ENCODE measurements at regions not wholly inside any gene's neighbourhood (a gene's known extent, or its start where the extent isn't known, plus 50 kb on each side); places are given as distances from the start of the nearest gene placed in this dataset.
"Not testable (repeated sequence)": the region's sequence is repeated elsewhere in the genome, so short reads cannot be mapped to it uniquely, and the experiment has no call there.

GRCh38 chr3:10625323-10625722 is 119.9 kb upstream of the ATP2B2 start:
- DNase-seq (ENCODE audit: low read depth) = no peak

- DNase-seq (ENCODE audit: low read depth) = no peak
These were observed 122.6 kb upstream of the ATP2B2 start for GRCh38 chr3:10627884-10628572.

GRCh38 chr3:10628891-10629670 is 123.7 kb upstream of the ATP2B2 start:
- DNase-seq (ENCODE audit: low read depth) = no peak

- no peak for DNase-seq (ENCODE audit: low read depth)
These were observed 124.3 kb upstream of the ATP2B2 start for GRCh38 chr3:10629671-10630040.

GRCh38 chr3:10631224-10631623 is 125.8 kb upstream of the ATP2B2 start:
- no peak for DNase-seq (ENCODE audit: low read depth)

GRCh38 chr3:10632125-10632524 is 126.7 kb upstream of the ATP2B2 start:
- no peak for DNase-seq (ENCODE audit: low read depth)

- no peak for DNase-seq (ENCODE audit: low read depth)
These were observed 127.4 kb upstream of the ATP2B2 start for GRCh38 chr3:10632741-10633140.

GRCh38 chr3:10635446-10636076 is 130.2 kb upstream of the ATP2B2 start:
- DNase-seq (ENCODE audit: low read depth) = no peak

- DNase-seq (ENCODE audit: low read depth) = no peak
These were observed 132.0 kb upstream of the ATP2B2 start for GRCh38 chr3:10637342-10637741.

GRCh38 chr3:10638466-10638865 is 133.1 kb upstream of the ATP2B2 start:
- no peak for DNase-seq (ENCODE audit: low read depth)

GRCh38 chr3:10641760-10642159 is 136.4 kb upstream of the ATP2B2 start:
- DNase-seq (ENCODE audit: low read depth) = no peak

GRCh38 chr3:10644189-10644588 is 138.8 kb upstream of the ATP2B2 start:
- no peak for DNase-seq (ENCODE audit: low read depth)

- DNase-seq (ENCODE audit: low read depth) = no peak
These were observed 140.4 kb upstream of the ATP2B2 start for GRCh38 chr3:10645800-10646199.

- no peak for DNase-seq (ENCODE audit: low read depth)
These were observed 141.3 kb upstream of the ATP2B2 start for GRCh38 chr3:10646531-10647335.

- no peak for DNase-seq (ENCODE audit: low read depth)
These were observed 142.0 kb upstream of the ATP2B2 start for GRCh38 chr3:10647376-10647775.

GRCh38 chr3:10648181-10648580 is 142.8 kb upstream of the ATP2B2 start:
- DNase-seq (ENCODE audit: low read depth) = no peak

- not testable (repeated sequence) for DNase-seq (ENCODE audit: low read depth)
These were observed 144.1 kb upstream of the ATP2B2 start for GRCh38 chr3:10649463-10649862.

GRCh38 chr3:10651506-10651905 is 146.1 kb upstream of the ATP2B2 start:
- no peak for DNase-seq (ENCODE audit: low read depth)

- no peak for DNase-seq (ENCODE audit: low read depth)
These were observed 147.9 kb upstream of the ATP2B2 start for GRCh38 chr3:10653241-10653640.

GRCh38 chr3:10653866-10654611 is 148.7 kb upstream of the ATP2B2 start:
- DNase-seq (ENCODE audit: low read depth) = no peak

- DNase-seq (ENCODE audit: low read depth) = no peak
These were observed 149.7 kb upstream of the ATP2B2 start for GRCh38 chr3:10655105-10655504.

- not testable (repeated sequence) for DNase-seq (ENCODE audit: low read depth)
These were observed 152.0 kb upstream of the ATP2B2 start for GRCh38 chr3:10657339-10657738.

Data from stimulated activated CD8-positive, alpha-beta memory T cell treated with anti-CD3 and anti-CD28 coated beads, Interleukin-15, amount 100 ng/mL, for 1 hour (primary cell).